CMK (cell line): ENCODE measurements at regions not wholly inside any gene's neighbourhood (a gene's known extent, or its start where the extent isn't known, plus 50 kb on each side); places are given as distances from the start of the nearest gene placed in this dataset.

Experiments
- DNase-seq: peaks from one replicate; pipeline ENCODE4 v3.0.0-alpha.2; 2010; ENCODE audit warnings: low read depth

- no peak for DNase-seq
These were observed 189.1 kb downstream of the CRPPA start for GRCh38 chr7:16232273-16232672.

DNA sequence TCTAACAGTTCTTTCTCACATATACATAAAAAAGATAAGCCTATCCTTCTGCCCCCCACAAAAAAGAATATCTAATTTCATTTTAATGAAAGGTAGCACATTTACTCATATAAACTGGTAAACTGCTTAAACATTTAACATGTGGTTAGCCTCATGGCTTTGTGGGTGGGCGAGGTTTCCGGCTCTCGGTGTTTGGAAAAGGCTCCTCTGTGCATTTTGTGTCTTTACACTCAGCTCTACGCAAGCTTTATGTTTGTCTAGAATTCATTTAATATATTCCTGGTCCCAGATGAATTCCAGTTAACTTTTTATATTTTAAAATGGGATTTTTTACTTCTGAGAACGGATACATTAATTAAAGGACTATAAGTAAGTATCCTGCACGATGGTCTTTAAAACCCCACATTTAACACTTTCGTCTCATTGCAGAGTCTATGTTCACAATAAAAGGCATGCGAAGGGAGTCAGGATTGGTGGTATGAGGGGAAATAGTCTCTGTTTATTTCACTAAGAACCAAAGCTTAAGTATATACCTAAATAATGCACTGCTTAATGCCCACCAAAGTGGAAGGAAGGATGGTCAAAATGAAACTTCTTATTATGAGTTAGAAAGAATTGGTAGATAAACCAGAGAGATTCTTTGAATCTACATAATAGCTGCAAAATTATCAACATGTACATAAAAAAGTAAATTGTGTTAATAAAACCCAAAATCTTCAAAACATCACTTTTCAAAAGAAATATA is 197.2 kb downstream of the CRPPA start:
- peak; percentile 27 for DNase-seq

- DNase-seq = no peak
These were observed 208.7 kb downstream of the CRPPA start for GRCh38 chr7:16212610-16213009.

- DNase-seq = no peak
These were observed 209.3 kb downstream of the CRPPA start for GRCh38 chr7:16212032-16212431.

DNA sequence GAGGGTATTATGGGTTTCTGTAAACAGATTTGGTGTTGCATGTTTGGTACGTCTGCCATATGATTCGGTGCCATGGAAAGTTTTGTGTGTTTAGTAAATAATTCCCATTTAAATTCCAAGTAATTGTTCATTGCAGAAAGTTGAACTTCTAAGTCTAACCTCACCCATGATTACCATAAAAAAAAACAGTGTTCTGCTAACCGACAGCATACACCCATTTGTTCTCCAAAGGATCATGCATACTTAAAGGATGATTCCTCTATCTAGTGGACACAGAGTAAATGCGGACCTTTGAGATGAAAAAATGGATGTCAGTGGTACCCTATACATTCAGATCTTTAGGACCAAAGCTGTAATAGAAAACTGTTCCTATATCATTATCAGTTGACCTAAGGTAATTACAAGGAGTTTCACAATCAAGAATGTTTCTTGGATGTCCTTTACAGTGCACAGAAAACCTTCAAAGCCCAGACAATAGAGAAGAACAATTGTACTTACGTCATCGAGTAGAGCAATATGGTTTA is 209.9 kb downstream of the CRPPA start:
- no peak for DNase-seq

DNA sequence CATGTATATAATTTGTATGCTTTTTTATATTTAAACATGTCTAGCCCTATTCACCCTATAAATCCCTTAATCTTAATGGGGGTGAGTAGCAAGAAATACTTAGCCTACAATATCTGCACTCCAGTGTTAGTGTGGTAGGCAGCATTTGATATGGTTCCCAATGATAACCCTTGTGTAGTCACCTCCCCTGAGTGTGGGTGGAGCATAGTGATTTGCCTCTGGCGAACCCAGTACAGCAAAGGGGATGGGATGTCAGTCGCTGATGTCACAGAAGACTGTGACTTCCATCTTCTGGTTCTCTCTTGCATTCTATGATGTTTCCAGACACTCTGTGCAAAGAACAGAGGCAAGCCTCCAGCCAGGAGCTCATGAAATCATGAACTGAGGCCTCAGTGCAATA is 211.2 kb downstream of the CRPPA start:
- DNase-seq = no peak

- no peak for DNase-seq
These were observed 214.0 kb downstream of the CRPPA start for GRCh38 chr7:16207321-16207720.

DNA sequence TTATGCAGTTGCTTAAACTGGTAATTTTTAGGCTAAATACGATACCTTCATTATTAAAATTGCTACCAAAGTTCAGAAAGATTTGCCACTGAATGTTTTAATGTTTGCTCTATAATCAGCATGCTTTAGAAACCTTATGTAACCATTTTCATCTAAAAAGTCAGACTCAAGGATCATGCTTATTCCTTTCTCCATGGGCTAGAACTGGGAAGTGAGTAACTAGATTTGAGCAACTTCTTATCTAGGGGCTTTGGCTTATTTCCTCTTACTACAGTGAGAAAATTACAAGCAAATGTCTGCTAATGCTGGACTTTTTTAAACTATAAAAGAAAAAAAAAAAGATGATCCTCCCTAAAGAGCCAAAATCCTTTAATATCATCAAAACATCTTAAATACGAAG is 215.9 kb downstream of the CRPPA start:
- DNase-seq = no peak

DNA sequence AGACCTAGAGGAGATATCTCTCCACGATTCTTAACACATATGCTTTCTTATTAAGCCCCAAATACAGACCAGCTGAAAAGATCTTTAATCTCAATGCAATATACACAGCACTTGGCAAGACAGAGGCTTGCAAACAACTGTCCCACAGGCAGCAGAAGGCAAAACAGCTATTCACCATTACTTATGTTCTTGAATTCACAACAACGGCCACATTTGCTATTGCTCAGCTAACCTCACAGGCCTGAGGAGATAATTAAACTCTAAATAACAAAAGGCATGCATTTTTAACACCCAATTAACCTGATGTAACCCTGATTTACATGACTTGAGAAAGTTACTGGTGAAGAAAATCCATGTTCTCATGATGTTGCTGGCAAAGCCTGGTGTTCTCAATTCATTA is 216.4 kb downstream of the CRPPA start:
- no peak for DNase-seq

DNA sequence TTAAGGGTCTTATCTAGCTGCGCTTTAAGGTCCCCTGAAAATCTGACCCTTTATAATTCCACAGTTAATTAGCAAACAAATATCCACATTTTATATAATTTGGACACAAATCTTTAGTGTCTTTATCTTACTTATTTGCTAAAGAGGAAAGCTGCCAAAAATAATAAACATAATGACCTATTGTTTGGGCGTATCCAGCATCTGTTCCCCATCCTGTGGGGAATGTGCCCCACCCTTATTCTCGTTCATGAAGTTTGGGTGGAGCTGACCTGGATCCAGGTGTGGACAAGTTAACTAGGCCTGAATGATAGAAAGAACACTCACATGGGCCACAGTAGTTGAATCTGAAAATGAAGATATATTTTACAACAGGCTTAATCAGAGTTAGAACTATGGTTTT is 218.3 kb downstream of the CRPPA start:
- DNase-seq = no peak

DNA sequence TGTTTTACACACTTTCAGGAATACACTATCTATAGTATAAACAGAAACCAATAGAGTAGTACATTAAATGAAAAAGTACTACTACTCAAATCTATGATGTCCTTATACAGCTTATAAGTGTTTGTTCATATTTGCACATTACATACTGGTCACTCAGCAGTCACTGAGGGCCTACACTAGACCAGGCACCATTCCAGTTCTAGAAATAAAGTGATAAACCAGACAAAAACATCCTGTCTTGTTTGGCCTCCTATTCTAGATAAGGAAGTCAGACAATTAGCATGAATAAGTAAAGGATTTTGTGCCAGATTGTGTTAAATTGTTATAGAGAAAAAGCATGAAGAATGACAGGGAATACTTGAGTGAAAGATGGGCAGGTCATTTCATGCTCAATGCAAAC is 219.0 kb downstream of the CRPPA start:
- no peak for DNase-seq

DNA sequence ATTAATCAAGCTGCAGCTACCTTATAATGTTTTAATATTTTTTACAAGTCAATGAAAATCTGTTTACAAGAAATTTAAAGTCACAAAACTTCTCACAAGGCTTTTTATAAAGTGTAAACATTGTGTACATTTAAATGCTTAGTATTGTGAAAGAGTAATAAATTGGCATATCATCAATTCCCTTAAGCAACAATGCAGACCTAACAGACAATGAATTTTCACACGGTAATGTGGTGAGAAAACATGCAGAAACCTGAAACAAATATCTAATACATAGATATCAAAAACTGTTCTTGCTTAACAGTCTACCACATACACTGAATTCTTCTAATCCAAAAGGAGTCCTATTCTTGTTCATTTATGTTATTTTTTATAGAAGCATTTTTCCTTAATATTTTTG is 220.7 kb downstream of the CRPPA start:
- no peak for DNase-seq

DNA sequence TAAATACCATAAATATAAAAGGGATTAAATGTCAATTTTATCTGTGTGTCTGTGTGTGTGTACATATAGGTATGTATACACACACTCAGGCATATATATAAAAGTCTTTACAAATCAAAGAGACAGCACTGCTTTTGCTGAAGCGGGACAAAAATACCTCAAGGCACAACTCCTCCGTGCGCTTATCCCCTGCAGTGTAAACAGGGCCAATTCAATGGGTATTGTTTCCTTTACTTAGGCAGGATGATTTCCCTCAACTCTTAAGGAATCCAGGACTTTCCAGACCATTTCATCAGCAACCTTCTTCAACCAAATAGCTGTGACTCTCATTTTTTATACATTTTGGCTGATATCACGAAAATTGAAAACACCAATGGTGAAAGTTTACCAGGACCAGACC is 227.7 kb downstream of the CRPPA start:
- DNase-seq = no peak

DNA sequence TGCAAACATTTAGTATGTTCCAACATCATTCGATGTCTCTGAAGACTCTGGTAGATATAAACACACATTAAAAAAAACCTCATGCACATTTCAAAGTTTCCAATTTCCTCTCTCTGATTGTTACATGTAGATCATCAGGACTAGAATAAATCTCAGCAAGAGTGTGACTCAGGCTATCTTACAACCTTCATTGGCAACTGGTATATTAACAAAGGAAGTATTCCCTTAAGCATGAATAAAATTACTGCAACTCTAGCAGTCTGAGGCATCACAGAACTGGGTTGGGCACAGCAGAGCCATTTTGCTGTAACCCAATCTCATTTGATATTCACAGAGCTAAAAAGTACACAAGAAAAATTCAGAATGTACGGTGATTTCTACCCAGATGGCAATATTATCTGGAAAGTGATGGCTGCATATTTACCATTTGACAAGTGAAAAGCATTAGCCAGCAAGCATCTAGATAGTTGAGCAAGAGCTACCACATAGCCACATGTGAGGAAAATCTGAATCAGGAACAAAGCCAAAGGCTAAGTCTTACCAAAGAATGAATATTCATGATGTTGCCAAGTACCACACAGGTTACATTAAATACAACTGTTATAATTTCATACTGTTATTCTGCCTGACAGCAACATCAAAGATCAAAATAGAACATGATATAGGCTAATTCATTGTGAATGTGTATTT is 232.2 kb downstream of the CRPPA start:
- no peak for DNase-seq

GRCh38 chr7:16187131-16187530 is 234.2 kb downstream of the CRPPA start:
- DNase-seq = no peak

DNA sequence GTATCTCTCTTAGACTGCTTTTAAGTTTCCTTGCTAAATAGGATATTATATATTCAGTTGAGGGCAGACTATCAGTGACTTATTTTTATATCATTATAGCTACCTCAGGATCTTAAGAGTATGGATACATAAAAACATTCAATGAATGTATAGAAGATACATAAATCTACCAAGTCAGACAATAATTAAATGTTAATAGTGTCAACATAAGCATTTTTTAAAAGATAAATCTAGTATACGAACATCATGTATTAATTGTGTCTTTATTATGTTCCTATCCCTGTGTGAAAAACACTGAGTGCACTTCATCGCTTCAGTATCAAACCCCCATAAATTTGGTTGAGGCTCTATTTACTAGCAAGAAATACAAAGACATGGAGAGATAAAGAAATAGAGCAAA is 242.8 kb downstream of the CRPPA start:
- no peak for DNase-seq

GRCh38 chr7:16178092-16178491 is 243.2 kb downstream of the CRPPA start:
- DNase-seq = no peak

GRCh38 chr7:16174253-16174652 is 247.1 kb downstream of the CRPPA start:
- no peak for DNase-seq

DNA sequence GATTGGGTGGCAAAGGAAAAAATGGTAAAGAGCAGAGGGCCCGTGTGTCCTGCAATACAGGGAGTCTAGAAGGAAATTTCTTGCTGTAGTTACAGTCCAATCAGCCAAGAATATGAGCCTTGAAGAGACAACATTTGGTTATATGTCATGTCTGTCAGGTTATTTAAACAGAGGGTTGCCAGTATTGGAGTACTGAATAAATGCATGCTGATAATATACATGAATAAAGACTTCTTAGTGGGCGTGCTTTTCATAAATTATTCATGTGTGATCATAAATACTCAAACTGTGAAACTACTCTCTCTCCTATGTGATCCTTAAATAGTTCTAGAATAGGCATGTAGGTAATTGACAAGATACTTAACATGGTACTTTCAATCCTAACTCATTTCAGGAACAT is 249.0 kb downstream of the CRPPA start:
- no peak for DNase-seq

GRCh38 chr7:16171928-16172327 is 249.4 kb downstream of the CRPPA start:
- no peak for DNase-seq

DNA sequence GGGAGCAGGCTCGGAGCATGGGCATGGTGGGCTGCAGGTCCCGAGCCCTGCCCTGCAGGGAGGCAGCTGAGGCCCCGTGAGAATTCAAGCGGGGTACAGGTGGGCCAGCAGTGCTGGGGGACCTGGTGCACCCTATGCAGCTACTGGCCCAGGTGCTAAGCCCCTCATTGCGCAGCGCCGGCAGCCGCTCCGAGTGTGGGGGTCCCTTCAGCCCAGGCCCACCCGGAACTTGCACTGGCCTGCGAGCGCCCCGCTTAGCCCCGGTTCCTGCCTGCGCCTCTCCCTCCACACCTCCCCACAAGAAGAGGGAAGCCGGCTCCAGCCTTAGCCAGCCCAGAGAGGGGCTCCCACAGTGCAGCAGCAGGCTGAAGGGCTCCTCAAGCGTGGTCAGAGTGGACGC is 250.7 kb downstream of the CRPPA start:
- no peak for DNase-seq

GRCh38 chr7:16169537-16169936 is 251.8 kb downstream of the CRPPA start:
- DNase-seq = no peak

DNA sequence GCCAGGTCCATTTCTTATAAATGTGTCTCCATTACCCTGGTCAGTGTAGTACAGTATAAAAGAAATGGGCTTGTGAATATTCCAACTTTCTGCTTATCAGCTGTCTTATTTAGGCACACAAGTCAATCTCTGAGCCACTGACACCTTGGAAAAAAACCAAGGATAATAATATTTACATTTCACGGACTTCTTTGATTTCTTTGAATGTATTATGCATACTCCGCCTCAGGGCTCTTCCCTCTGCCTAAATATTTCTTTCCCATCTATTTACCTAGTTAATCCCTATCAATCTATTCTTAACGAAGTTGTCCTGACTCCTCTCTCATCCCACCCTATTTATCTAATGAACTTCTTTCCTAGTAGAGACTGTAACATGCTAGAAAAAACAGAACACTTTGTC is 253.8 kb downstream of the CRPPA start:
- DNase-seq = no peak

DNA sequence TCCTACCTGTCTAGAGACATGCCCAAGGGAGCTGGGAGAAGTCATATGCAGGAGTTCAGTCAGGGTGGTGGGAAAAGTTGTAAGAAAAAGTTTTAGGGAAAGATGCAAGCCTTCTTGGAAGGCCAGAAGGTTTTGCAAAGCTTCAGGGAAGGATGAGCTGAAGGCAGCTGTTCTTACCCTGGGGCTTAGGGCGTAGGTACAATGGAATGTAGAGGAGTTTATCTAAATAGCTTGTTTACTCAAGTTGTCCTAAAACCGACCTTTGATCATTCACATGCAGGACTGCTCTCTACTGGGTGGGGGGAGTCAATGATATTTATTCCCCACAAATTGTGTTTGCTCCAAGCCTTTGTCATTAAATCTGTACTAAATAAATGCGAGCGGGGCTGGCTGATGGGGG is 277.0 kb downstream of the CRPPA start:
- no peak for DNase-seq
